Activated T-cell treated with anti-CD3 and anti-CD28 coated beads, Interleukin-2, amount 50 U/mL, for 72 hours (primary cell): ENCODE measurements at regions not wholly inside any gene's neighbourhood (a gene's known extent, or its start where the extent isn't known, plus 50 kb on each side); places are given as distances from the start of the nearest gene placed in this dataset.

ENCODE experiments used
- ATAC-seq, 2 donors: fragments of 150-1000 bp; cut with Tn5 transposase; replicated peaks in 1 of 2; 2 replicates each; pipeline ENCODE4 v1.10.0; 2021; ENCODE audit warnings: moderate library complexity in 2 of 2, mild to moderate bottlenecking in 1 of 2
- DNase-seq, 2 donors: peaks; one replicate each; pipeline ENCODE4 v3.0.0; 2021 to 2022; ENCODE audit warnings: mixed read lengths in 1 of 2
- H3K27ac Mint-ChIP-seq: one replicate; pipeline ENCODE4 v1.8.0; 2022; ENCODE audit warnings: mild to moderate bottlenecking, moderate library complexity, mixed read lengths
- H3K27me3 Mint-ChIP-seq: one replicate; pipeline ENCODE4 v1.8.0; 2022; ENCODE audit warnings: low read depth, mixed read lengths
- H3K36me3 Mint-ChIP-seq, 2 donors: one replicate each; pipeline ENCODE4 v1.8.0; 2022; ENCODE audit warnings: mixed read lengths in 2 of 2, mild to moderate bottlenecking in 1 of 2; ENCODE audit not compliant: insufficient read depth in 2 of 2
- H3K4me1 Mint-ChIP-seq: one replicate; pipeline ENCODE4 v1.8.0; 2022; ENCODE audit warnings: low read depth, mixed read lengths
- H3K4me3 Mint-ChIP-seq, 2 donors: one replicate each; pipeline ENCODE4 v1.8.0; 2022; ENCODE audit warnings: mild to moderate bottlenecking in 2 of 2, mixed read lengths in 2 of 2, moderate library complexity in 2 of 2
- H3K9me3 Mint-ChIP-seq, 2 donors: one replicate each; pipeline ENCODE4 v1.8.0; 2022; ENCODE audit warnings: mixed read lengths in 2 of 2

- H3K4me1 Mint-ChIP-seq: no peaks in the 10 kb centered on the region
- no peaks in the 10 kb centered on the region for H3K27me3 Mint-ChIP-seq
- no peaks in the 10 kb centered on the region for H3K9me3 Mint-ChIP-seq
- no peak for DNase-seq
- no peaks in the 10 kb centered on the region for H3K36me3 Mint-ChIP-seq
- ATAC-seq: no peak
- H3K4me3 Mint-ChIP-seq: no peak overlapping the region
- no peak overlapping the region for H3K27ac Mint-ChIP-seq
These were observed 96.3 kb upstream of the ST6GALNAC5 start for GRCh38 chr1:76770979-76771378.

- no peak for ATAC-seq
- H3K9me3 Mint-ChIP-seq: peaks cover 2 to 4% of the 10 kb centered on the region in 2 donors
- H3K27me3 Mint-ChIP-seq: peaks cover 17% of the 10 kb centered on the region
- no peaks in the 10 kb centered on the region for H3K36me3 Mint-ChIP-seq
- H3K27ac Mint-ChIP-seq: no peak overlapping the region
- DNase-seq: no peak
- H3K4me1 Mint-ChIP-seq: no peaks in the 10 kb centered on the region
- no peak overlapping the region for H3K4me3 Mint-ChIP-seq
These were observed 85.8 kb upstream of the ST6GALNAC5 start for GRCh38 chr1:76781447-76781846.

DNA sequence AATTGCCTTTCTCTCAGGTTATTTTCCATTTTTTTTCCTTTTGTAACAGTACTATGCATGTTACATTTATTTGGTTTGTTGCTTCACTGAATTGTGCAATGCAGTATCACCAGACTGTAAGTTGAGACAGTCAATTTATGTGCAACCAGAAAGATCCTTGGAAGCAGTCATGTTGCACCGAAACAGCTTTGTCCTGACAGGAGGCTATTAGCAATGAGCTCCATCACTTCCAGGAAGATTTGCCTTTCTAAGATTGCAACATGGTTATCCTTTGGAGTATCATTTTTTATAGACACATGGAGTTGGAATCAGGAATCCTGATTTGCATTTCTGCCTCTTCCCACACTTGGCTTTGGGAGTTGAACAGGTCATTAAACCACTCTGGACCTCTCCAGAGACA is 84.5 kb upstream of the ST6GALNAC5 start:
- Mint-ChIP-seq H3K27ac (no peak overlapping the region), H3K4me1 (no peaks in the 10 kb centered on the region), H3K27me3 (peaks cover 17% of the 10 kb centered on the region), H3K4me3 (no peak overlapping the region), H3K36me3 (no peaks in the 10 kb centered on the region), H3K9me3 (peaks cover 2 to 4% of the 10 kb centered on the region in 2 donors)
- DNase-seq (no peak), ATAC-seq (no peak)

- Mint-ChIP-seq H3K4me1 (no peaks in the 10 kb centered on the region), H3K9me3 (peaks cover 2 to 4% of the 10 kb centered on the region in 2 donors), H3K27ac (no peak overlapping the region), H3K36me3 (no peaks in the 10 kb centered on the region), H3K4me3 (no peak overlapping the region), H3K27me3 (peaks cover 17% of the 10 kb centered on the region)
- no peak for ATAC-seq
- no peak for DNase-seq
These were observed 82.8 kb upstream of the ST6GALNAC5 start for GRCh38 chr1:76784502-76784901.

DNA sequence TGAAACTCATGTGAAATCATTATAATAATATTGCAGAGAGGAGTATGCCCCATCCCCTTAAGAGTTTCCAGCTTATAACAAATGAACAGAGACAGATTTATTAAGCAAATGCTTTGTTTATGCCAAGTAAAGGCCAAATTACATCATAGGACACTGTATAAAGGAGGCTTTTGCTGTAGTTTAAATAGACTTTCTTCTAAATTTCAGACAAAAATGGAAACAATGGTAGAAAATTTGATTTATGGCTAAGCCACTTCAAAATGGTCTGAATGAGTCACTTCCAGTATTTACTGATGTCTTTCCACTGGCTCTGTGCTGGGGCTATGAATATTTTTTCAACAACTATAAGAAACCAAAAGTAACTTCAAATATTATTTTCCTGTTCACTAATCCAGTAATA is 81.1 kb upstream of the ST6GALNAC5 start:
- Mint-ChIP-seq H3K36me3 (no peaks in the 10 kb centered on the region), H3K27me3 (peaks cover 16% of the 10 kb centered on the region), H3K27ac (no peak overlapping the region), H3K4me1 (no peaks in the 10 kb centered on the region), H3K4me3 (no peak overlapping the region), H3K9me3 (peaks cover 2 to 4% of the 10 kb centered on the region in 2 donors)
- no peak for ATAC-seq
- DNase-seq: no peak

DNA sequence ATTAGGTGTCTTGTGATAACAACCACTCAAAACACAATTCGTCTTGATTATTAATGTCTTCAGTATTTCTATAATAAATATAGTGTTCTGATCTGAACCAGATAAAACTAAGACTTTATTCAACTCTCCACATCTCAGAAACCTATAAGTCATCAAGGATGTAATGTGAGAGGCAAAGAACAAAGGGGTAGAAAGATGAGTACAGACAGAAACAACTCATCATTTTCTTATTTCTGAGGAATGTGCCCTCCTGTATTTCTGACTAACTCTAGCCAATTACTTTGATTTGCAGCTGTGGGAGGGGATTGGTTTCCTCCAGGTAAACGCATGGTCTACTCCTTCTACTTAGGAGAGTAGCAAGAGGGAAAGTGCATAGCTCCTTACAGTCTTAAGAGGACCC is 73.7 kb upstream of the ST6GALNAC5 start:
- H3K27ac Mint-ChIP-seq: no peak overlapping the region
- ATAC-seq: no peak
- peaks cover 10% of the 10 kb centered on the region for H3K27me3 Mint-ChIP-seq

GRCh38 chr1:76799700-76800099 is 67.6 kb upstream of the ST6GALNAC5 start:
- H3K4me1 Mint-ChIP-seq: no peaks in the 10 kb centered on the region
- no peak overlapping the region for H3K27ac Mint-ChIP-seq
- no peak overlapping the region for H3K4me3 Mint-ChIP-seq
- DNase-seq (no peak), ATAC-seq (no peak)
- no peaks in the 10 kb centered on the region for H3K36me3 Mint-ChIP-seq
- peaks cover 0 to 1% of the 10 kb centered on the region in 2 donors for H3K9me3 Mint-ChIP-seq
- peaks cover 11% of the 10 kb centered on the region for H3K27me3 Mint-ChIP-seq

More for the DNA sequence above, 73.7 kb upstream of the ST6GALNAC5 start:
- no peak for DNase-seq
- no peaks in the 10 kb centered on the region for H3K4me1 Mint-ChIP-seq
- no peak overlapping the region for H3K4me3 Mint-ChIP-seq
- H3K36me3 Mint-ChIP-seq: no peaks in the 10 kb centered on the region
- H3K9me3 Mint-ChIP-seq: peaks cover 0 to under 1% of the 10 kb centered on the region in 2 donors

GRCh38 chr1:76802094-76802493 is 65.2 kb upstream of the ST6GALNAC5 start:
- peaks cover 0 to 1% of the 10 kb centered on the region in 2 donors for H3K9me3 Mint-ChIP-seq
- no peak overlapping the region for H3K27ac Mint-ChIP-seq
- no peaks in the 10 kb centered on the region for H3K4me1 Mint-ChIP-seq
- peaks cover 11% of the 10 kb centered on the region for H3K27me3 Mint-ChIP-seq
- no peak for DNase-seq
- H3K36me3 Mint-ChIP-seq: no peaks in the 10 kb centered on the region
- no peak for ATAC-seq
- no peak overlapping the region for H3K4me3 Mint-ChIP-seq

DNA sequence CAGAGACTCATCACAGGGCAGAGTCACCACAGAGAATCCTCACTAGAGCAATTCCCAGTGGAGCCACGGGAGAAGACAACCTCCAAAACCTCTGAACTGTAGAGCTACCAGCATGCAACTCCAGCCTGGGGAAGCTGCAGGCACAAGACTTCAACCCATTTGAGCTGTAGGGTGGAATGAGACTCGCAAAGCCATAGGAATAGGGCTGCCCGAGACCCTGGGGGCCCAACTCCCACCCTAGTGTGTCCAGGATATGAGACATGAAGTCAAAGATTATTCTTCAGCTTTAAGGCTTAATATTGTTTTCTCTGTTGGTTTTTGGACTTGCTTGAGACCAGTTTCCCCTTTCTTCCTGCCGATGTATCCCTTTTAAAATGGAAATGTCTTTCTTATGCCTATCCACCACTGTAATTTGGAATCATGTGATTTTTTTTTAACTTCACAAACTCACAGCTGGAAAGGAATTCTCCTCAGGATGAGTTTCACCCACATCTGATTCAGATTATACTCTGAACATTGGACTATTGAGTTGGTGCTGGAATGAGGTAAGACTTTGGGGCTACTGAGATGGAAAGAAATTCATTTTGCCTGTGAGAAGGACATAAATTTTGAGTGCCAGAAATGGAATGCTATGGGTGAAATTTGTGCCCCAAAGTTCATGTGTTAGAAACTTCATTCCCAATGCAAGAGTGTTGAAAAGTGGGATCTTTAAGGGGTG is 59.6 kb upstream of the ST6GALNAC5 start:
- DNase-seq: no peak
- ATAC-seq: no peak
- Mint-ChIP-seq H3K9me3 (no peaks in the 10 kb centered on the region), H3K36me3 (no peaks in the 10 kb centered on the region), H3K4me3 (no peak overlapping the region), H3K27me3 (no peaks in the 10 kb centered on the region), H3K27ac (no peak overlapping the region), H3K4me1 (no peaks in the 10 kb centered on the region)
